ENCODE measurements at regions not wholly inside any gene's neighbourhood (a gene's known extent, or its start where the extent isn't known, plus 50 kb on each side); places are given as distances from the start of the nearest gene placed in this dataset.

GRCh38 chr19:28221736-28222135 lies 991.2 kb downstream of the UQCRFS1 start:
- no peaks in the 10 kb centered on the region for H3K4me1 ChIP-seq (ENCODE audit: insufficient read depth, low read length)
- no peak overlapping the region for H3K9ac ChIP-seq (ENCODE audit: low read length)
- no peaks in the 10 kb centered on the region for H3K27me3 ChIP-seq (ENCODE audit: control insufficient read depth in 1 of 2, insufficient read depth in 2 of 2, low read length in 2 of 2)
- no peak overlapping the region for H3K4me3 ChIP-seq (ENCODE audit: low read depth in 1 of 2, low read length in 2 of 2)
- H3K36me3 ChIP-seq (ENCODE audit: insufficient read depth, low read length): no peaks in the 10 kb centered on the region
- no peak overlapping the region for H3K27ac ChIP-seq (ENCODE audit: low read depth, low read length)
- H3K9me3 ChIP-seq (ENCODE audit: low read length): no peaks in the 10 kb centered on the region

GRCh38 chr19:28218728-28219127 lies 994.2 kb downstream of the UQCRFS1 start:
- no peak overlapping the region for H3K4me3 ChIP-seq (ENCODE audit: low read depth in 1 of 2, low read length in 2 of 2)
- no peak overlapping the region for H3K27ac ChIP-seq (ENCODE audit: low read depth, low read length)
- no peak overlapping the region for H3K9ac ChIP-seq (ENCODE audit: low read length)
- H3K36me3 ChIP-seq (ENCODE audit: insufficient read depth, low read length): no peaks in the 10 kb centered on the region
- H3K27me3 ChIP-seq (ENCODE audit: control insufficient read depth in 1 of 2, insufficient read depth in 2 of 2, low read length in 2 of 2): no peaks in the 10 kb centered on the region
- no peaks in the 10 kb centered on the region for H3K4me1 ChIP-seq (ENCODE audit: insufficient read depth, low read length)
- no peaks in the 10 kb centered on the region for H3K9me3 ChIP-seq (ENCODE audit: low read length)

- Histone ChIP-seq H3K27me3 (ENCODE audit: control insufficient read depth in 1 of 2, insufficient read depth in 2 of 2, low read length in 2 of 2) (no peaks in the 10 kb centered on the region), H3K9ac (ENCODE audit: low read length) (no peak overlapping the region), H3K9me3 (ENCODE audit: low read length) (no peaks in the 10 kb centered on the region), H3K4me1 (ENCODE audit: insufficient read depth, low read length) (no peaks in the 10 kb centered on the region), H3K27ac (ENCODE audit: low read depth, low read length) (no peak overlapping the region), H3K4me3 (ENCODE audit: low read depth in 1 of 2, low read length in 2 of 2) (no peak overlapping the region), H3K36me3 (ENCODE audit: insufficient read depth, low read length) (no peaks in the 10 kb centered on the region)
Measured at GRCh38 chr19:28217022-28217421, 995.9 kb downstream of the UQCRFS1 start.

GRCh38 chr19:28213470-28214082 lies 999.4 kb downstream of the UQCRFS1 start:
- Histone ChIP-seq H3K9me3 (ENCODE audit: low read length) (no peaks in the 10 kb centered on the region), H3K4me3 (ENCODE audit: low read depth in 1 of 2, low read length in 2 of 2) (no peak overlapping the region), H3K9ac (ENCODE audit: low read length) (no peak overlapping the region), H3K27me3 (ENCODE audit: control insufficient read depth in 1 of 2, insufficient read depth in 2 of 2, low read length in 2 of 2) (no peaks in the 10 kb centered on the region), H3K36me3 (ENCODE audit: insufficient read depth, low read length) (no peaks in the 10 kb centered on the region), H3K4me1 (ENCODE audit: insufficient read depth, low read length) (no peaks in the 10 kb centered on the region), H3K27ac (ENCODE audit: low read depth, low read length) (no peak overlapping the region)

GRCh38 chr19:28210886-28211285 lies 1002.1 kb downstream of the UQCRFS1 start:
- Histone ChIP-seq H3K4me1 (ENCODE audit: insufficient read depth, low read length) (no peaks in the 10 kb centered on the region), H3K9ac (ENCODE audit: low read length) (no peak overlapping the region), H3K9me3 (ENCODE audit: low read length) (no peaks in the 10 kb centered on the region), H3K4me3 (ENCODE audit: low read depth in 1 of 2, low read length in 2 of 2) (no peak overlapping the region), H3K36me3 (ENCODE audit: insufficient read depth, low read length) (no peaks in the 10 kb centered on the region), H3K27ac (ENCODE audit: low read depth, low read length) (no peak overlapping the region), H3K27me3 (ENCODE audit: control insufficient read depth in 1 of 2, insufficient read depth in 2 of 2, low read length in 2 of 2) (no peaks in the 10 kb centered on the region)

GRCh38 chr19:28208745-28209144 lies 1004.2 kb downstream of the UQCRFS1 start:
- no peak overlapping the region for H3K27ac ChIP-seq (ENCODE audit: low read depth, low read length)
- no peaks in the 10 kb centered on the region for H3K36me3 ChIP-seq (ENCODE audit: insufficient read depth, low read length)
- H3K9me3 ChIP-seq (ENCODE audit: low read length): no peaks in the 10 kb centered on the region
- H3K27me3 ChIP-seq (ENCODE audit: control insufficient read depth in 1 of 2, insufficient read depth in 2 of 2, low read length in 2 of 2): no peaks in the 10 kb centered on the region
- H3K4me3 ChIP-seq (ENCODE audit: low read depth in 1 of 2, low read length in 2 of 2): no peak overlapping the region
- H3K4me1 ChIP-seq (ENCODE audit: insufficient read depth, low read length): no peaks in the 10 kb centered on the region
- no peak overlapping the region for H3K9ac ChIP-seq (ENCODE audit: low read length)

GRCh38 chr19:28207244-28207643 lies 1005.7 kb downstream of the UQCRFS1 start:
- Histone ChIP-seq H3K9ac (ENCODE audit: low read length) (no peak overlapping the region), H3K9me3 (ENCODE audit: low read length) (no peaks in the 10 kb centered on the region), H3K27me3 (ENCODE audit: control insufficient read depth in 1 of 2, insufficient read depth in 2 of 2, low read length in 2 of 2) (no peaks in the 10 kb centered on the region), H3K4me3 (ENCODE audit: low read depth in 1 of 2, low read length in 2 of 2) (no peak overlapping the region), H3K36me3 (ENCODE audit: insufficient read depth, low read length) (no peaks in the 10 kb centered on the region), H3K4me1 (ENCODE audit: insufficient read depth, low read length) (no peaks in the 10 kb centered on the region), H3K27ac (ENCODE audit: low read depth, low read length) (no peak overlapping the region)

GRCh38 chr19:28201462-28201943 lies 1011.4 kb downstream of the UQCRFS1 start:
- H3K9me3 ChIP-seq (ENCODE audit: low read length): no peaks in the 10 kb centered on the region
- H3K4me3 ChIP-seq (ENCODE audit: low read depth in 1 of 2, low read length in 2 of 2): no peak overlapping the region

GRCh38 chr19:28199323-28199722 lies 1013.6 kb downstream of the UQCRFS1 start:
- H3K27ac ChIP-seq (ENCODE audit: low read depth, low read length): no peak overlapping the region
- no peaks in the 10 kb centered on the region for H3K36me3 ChIP-seq (ENCODE audit: insufficient read depth, low read length)
- no peaks in the 10 kb centered on the region for H3K9me3 ChIP-seq (ENCODE audit: low read length)
- H3K9ac ChIP-seq (ENCODE audit: low read length): no peak overlapping the region
- H3K27me3 ChIP-seq (ENCODE audit: control insufficient read depth in 1 of 2, insufficient read depth in 2 of 2, low read length in 2 of 2): no peaks in the 10 kb centered on the region
- no peak overlapping the region for H3K4me3 ChIP-seq (ENCODE audit: low read depth in 1 of 2, low read length in 2 of 2)
- no peaks in the 10 kb centered on the region for H3K4me1 ChIP-seq (ENCODE audit: insufficient read depth, low read length)

More at GRCh38 chr19:28201462-28201943, 1011.4 kb downstream of the UQCRFS1 start:
- no peaks in the 10 kb centered on the region for H3K36me3 ChIP-seq (ENCODE audit: insufficient read depth, low read length)
- H3K27ac ChIP-seq (ENCODE audit: low read depth, low read length): no peak overlapping the region
- no peak overlapping the region for H3K9ac ChIP-seq (ENCODE audit: low read length)
- no peaks in the 10 kb centered on the region for H3K4me1 ChIP-seq (ENCODE audit: insufficient read depth, low read length)
- H3K27me3 ChIP-seq (ENCODE audit: control insufficient read depth in 1 of 2, insufficient read depth in 2 of 2, low read length in 2 of 2): no peaks in the 10 kb centered on the region

GRCh38 chr19:28196961-28197360 lies 1016.0 kb downstream of the UQCRFS1 start:
- H3K9me3 ChIP-seq (ENCODE audit: low read length): no peaks in the 10 kb centered on the region
- no peak overlapping the region for H3K9ac ChIP-seq (ENCODE audit: low read length)
- H3K4me3 ChIP-seq (ENCODE audit: low read depth in 1 of 2, low read length in 2 of 2): no peak overlapping the region
- H3K4me1 ChIP-seq (ENCODE audit: insufficient read depth, low read length): no peaks in the 10 kb centered on the region
- H3K27ac ChIP-seq (ENCODE audit: low read depth, low read length): no peak overlapping the region
- H3K36me3 ChIP-seq (ENCODE audit: insufficient read depth, low read length): no peaks in the 10 kb centered on the region
- H3K27me3 ChIP-seq (ENCODE audit: control insufficient read depth in 1 of 2, insufficient read depth in 2 of 2, low read length in 2 of 2): no peaks in the 10 kb centered on the region

GRCh38 chr19:28196101-28196500 lies 1016.9 kb downstream of the UQCRFS1 start:
- no peaks in the 10 kb centered on the region for H3K4me1 ChIP-seq (ENCODE audit: insufficient read depth, low read length)
- H3K27ac ChIP-seq (ENCODE audit: low read depth, low read length): no peak overlapping the region
- no peak overlapping the region for H3K4me3 ChIP-seq (ENCODE audit: low read depth in 1 of 2, low read length in 2 of 2)
- no peaks in the 10 kb centered on the region for H3K9me3 ChIP-seq (ENCODE audit: low read length)
- H3K36me3 ChIP-seq (ENCODE audit: insufficient read depth, low read length): no peaks in the 10 kb centered on the region
- no peak overlapping the region for H3K9ac ChIP-seq (ENCODE audit: low read length)
- no peaks in the 10 kb centered on the region for H3K27me3 ChIP-seq (ENCODE audit: control insufficient read depth in 1 of 2, insufficient read depth in 2 of 2, low read length in 2 of 2)

GRCh38 chr19:28185646-28186045 lies 1027.3 kb downstream of the UQCRFS1 start:
- Histone ChIP-seq H3K9me3 (ENCODE audit: low read length) (no peaks in the 10 kb centered on the region), H3K27me3 (ENCODE audit: control insufficient read depth in 1 of 2, insufficient read depth in 2 of 2, low read length in 2 of 2) (no peaks in the 10 kb centered on the region), H3K4me3 (ENCODE audit: low read depth in 1 of 2, low read length in 2 of 2) (no peak overlapping the region), H3K36me3 (ENCODE audit: insufficient read depth, low read length) (no peaks in the 10 kb centered on the region), H3K4me1 (ENCODE audit: insufficient read depth, low read length) (no peaks in the 10 kb centered on the region), H3K9ac (ENCODE audit: low read length) (no peak overlapping the region), H3K27ac (ENCODE audit: low read depth, low read length) (no peak overlapping the region)
